Astrocyte (in vitro differentiated cells and primary cell): ENCODE measurements at regions not wholly inside any gene's neighbourhood (a gene's known extent, or its start where the extent isn't known, plus 50 kb on each side); places are given as distances from the start of the nearest gene placed in this dataset.

Experiments
- DNase-seq: peaks from one replicate; pipeline ENCODE4 v3.0.0-alpha.2; 2010; ENCODE audit warnings: low read depth
- FAIRE-seq: peaks from 2 replicates; lab custom pipeline; 2011; peaks lifted over from hg19 to GRCh38; lab: Jason Lieb, UNC
- H2AFZ ChIP-seq: 2 replicates; pipeline ENCODE4 v1.6.0; 2012; ENCODE audit warnings: low read depth, low read length, inconsistent platforms
- H3K27ac ChIP-seq: 2 replicates; pipeline ENCODE4 v1.5.1; 2011; ENCODE audit warnings: low read depth, low read length, inconsistent platforms
- H3K27me3 ChIP-seq: 2 replicates; pipeline ENCODE4 v1.6.0; 2011; ENCODE audit warnings: low read length, inconsistent platforms; ENCODE audit not compliant: insufficient read depth
- H3K36me3 ChIP-seq: 2 replicates; pipeline ENCODE4 v1.5.1; 2011; ENCODE audit warnings: low read length, inconsistent platforms; ENCODE audit not compliant: insufficient read depth
- H3K4me1 ChIP-seq: 2 replicates; pipeline ENCODE4 v1.5.1; 2011; ENCODE audit warnings: low read length, inconsistent platforms; ENCODE audit not compliant: insufficient read depth
- H3K4me2 ChIP-seq: 2 replicates; pipeline ENCODE4 v1.6.0; 2012; ENCODE audit warnings: low read length, inconsistent platforms
- H3K4me3 ChIP-seq: 2 replicates; pipeline ENCODE4 v1.5.1; 2011; ENCODE audit warnings: low read depth, mild to moderate bottlenecking, low read length, inconsistent platforms; ENCODE audit not compliant: insufficient read depth
- H3K79me2 ChIP-seq: 2 replicates; pipeline ENCODE4 v1.6.0; 2012; ENCODE audit warnings: mild to moderate bottlenecking, low read length, inconsistent platforms; ENCODE audit not compliant: insufficient read depth
- H3K9ac ChIP-seq: 2 replicates; pipeline ENCODE4 v1.6.0; 2012; ENCODE audit warnings: mild to moderate bottlenecking, low read length, inconsistent platforms
- H3K9me3 ChIP-seq: 2 replicates; pipeline ENCODE4 v1.5.1; 2012; ENCODE audit warnings: low read depth, mild to moderate bottlenecking, low read length, inconsistent platforms; ENCODE audit not compliant: insufficient read depth
- H4K20me1 ChIP-seq: 2 replicates; pipeline ENCODE4 v1.6.0; 2012; ENCODE audit warnings: low read length, inconsistent platforms; ENCODE audit not compliant: insufficient read depth
- H3K27ac Mint-ChIP-seq: one replicate; pipeline ENCODE4 v1.8.0; 2021; ENCODE audit warnings: mild to moderate bottlenecking, mixed read lengths; ENCODE audit not compliant: unreplicated experiment
- H3K27me3 Mint-ChIP-seq: one replicate; pipeline ENCODE4 v1.8.0; 2021; ENCODE audit warnings: low read depth, mixed read lengths; ENCODE audit not compliant: unreplicated experiment
- H3K36me3 Mint-ChIP-seq: one replicate; pipeline ENCODE4 v1.8.0; 2021; ENCODE audit warnings: low read depth, mixed read lengths; ENCODE audit not compliant: unreplicated experiment
- H3K4me1 Mint-ChIP-seq: one replicate; pipeline ENCODE4 v1.8.0; 2021; ENCODE audit warnings: low read depth, mixed read lengths; ENCODE audit not compliant: unreplicated experiment
- H3K4me3 Mint-ChIP-seq: one replicate; pipeline ENCODE4 v1.8.0; 2021; ENCODE audit warnings: mild to moderate bottlenecking, moderate library complexity, mixed read lengths; ENCODE audit not compliant: unreplicated experiment
- H3K9me3 Mint-ChIP-seq: one replicate; pipeline ENCODE4 v1.8.0; 2021; ENCODE audit warnings: mild to moderate bottlenecking, mixed read lengths; ENCODE audit not compliant: unreplicated experiment
- EZH2 ChIP-seq: IDR thresholded peaks from 2 replicates; pipeline ENCODE4 v1.6.1; 2012; ENCODE audit warnings: mild to moderate bottlenecking, low read length, inconsistent platforms; ENCODE audit not compliant: insufficient read depth
- TF ChIP-seq, protein P1 (sequence below): IDR thresholded peaks from 2 replicates; pipeline ENCODE4 v1.5.1; 2011; ENCODE audit warnings: low read depth, mild to moderate bottlenecking, inconsistent platforms, low read length, moderate library complexity; ENCODE audit not compliant: insufficient read depth

DNA sequence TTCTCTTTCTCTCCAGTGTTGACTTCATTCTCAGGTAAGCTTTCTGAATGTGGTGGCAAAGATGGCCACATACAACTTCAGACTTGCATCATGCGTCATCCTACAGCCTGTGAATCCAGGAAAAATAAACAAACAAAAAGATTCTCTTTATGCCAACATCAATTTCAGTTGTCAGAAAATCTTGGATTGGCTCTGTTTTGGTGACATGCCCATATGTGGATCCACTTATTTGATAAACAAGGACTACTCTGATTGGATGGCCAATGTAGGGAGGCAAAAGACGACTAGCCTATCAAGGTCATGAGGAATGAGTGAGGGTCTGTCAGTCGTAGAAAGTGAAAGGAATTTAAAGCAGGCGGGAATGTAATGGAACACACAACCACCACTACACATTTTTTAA, 866.6 kb downstream of the USP25 start:
- Mint-ChIP-seq H3K27ac (no peak overlapping the region), H3K9me3 (no peaks in the 10 kb centered on the region), H3K4me3 (no peak overlapping the region), H3K4me1 (peaks cover 3% of the 10 kb centered on the region), H3K27me3 (no peaks in the 10 kb centered on the region), H3K36me3 (no peaks in the 10 kb centered on the region)
- Histone ChIP-seq H3K9ac (no peak overlapping the region), H3K79me2 (no peaks in the 10 kb centered on the region), H3K27me3 (no peaks in the 10 kb centered on the region), H3K27ac (no peak overlapping the region), H3K9me3 (no peaks in the 10 kb centered on the region), H3K4me2 (no peak overlapping the region), H3K4me3 (no peak overlapping the region), H2AFZ (no peak overlapping the region), H3K4me1 (no peaks in the 10 kb centered on the region), H4K20me1 (no peaks in the 10 kb centered on the region), H3K36me3 (no peaks in the 10 kb centered on the region)
- DNase-seq (no peak), FAIRE-seq (no peak)
- no peak for TF ChIP-seq EZH2

- Histone ChIP-seq H3K9ac (no peak overlapping the region), H3K9me3 (no peaks in the 10 kb centered on the region), H3K36me3 (no peaks in the 10 kb centered on the region), H3K79me2 (no peaks in the 10 kb centered on the region), H3K4me2 (no peak overlapping the region), H4K20me1 (no peaks in the 10 kb centered on the region), H3K4me3 (no peak overlapping the region), H3K27ac (no peak overlapping the region), H3K4me1 (no peaks in the 10 kb centered on the region), H2AFZ (no peak overlapping the region), H3K27me3 (no peaks in the 10 kb centered on the region)
- Mint-ChIP-seq H3K36me3 (no peaks in the 10 kb centered on the region), H3K27me3 (no peaks in the 10 kb centered on the region), H3K4me1 (no peaks in the 10 kb centered on the region), H3K9me3 (no peaks in the 10 kb centered on the region), H3K4me3 (no peak overlapping the region), H3K27ac (no peak overlapping the region)
- FAIRE-seq (no peak), DNase-seq (no peak)
- no peak for TF ChIP-seq EZH2
- TF ChIP-seq, protein P1, sequence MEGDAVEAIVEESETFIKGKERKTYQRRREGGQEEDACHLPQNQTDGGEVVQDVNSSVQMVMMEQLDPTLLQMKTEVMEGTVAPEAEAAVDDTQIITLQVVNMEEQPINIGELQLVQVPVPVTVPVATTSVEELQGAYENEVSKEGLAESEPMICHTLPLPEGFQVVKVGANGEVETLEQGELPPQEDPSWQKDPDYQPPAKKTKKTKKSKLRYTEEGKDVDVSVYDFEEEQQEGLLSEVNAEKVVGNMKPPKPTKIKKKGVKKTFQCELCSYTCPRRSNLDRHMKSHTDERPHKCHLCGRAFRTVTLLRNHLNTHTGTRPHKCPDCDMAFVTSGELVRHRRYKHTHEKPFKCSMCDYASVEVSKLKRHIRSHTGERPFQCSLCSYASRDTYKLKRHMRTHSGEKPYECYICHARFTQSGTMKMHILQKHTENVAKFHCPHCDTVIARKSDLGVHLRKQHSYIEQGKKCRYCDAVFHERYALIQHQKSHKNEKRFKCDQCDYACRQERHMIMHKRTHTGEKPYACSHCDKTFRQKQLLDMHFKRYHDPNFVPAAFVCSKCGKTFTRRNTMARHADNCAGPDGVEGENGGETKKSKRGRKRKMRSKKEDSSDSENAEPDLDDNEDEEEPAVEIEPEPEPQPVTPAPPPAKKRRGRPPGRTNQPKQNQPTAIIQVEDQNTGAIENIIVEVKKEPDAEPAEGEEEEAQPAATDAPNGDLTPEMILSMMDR, result no peak
Measured at GRCh38 chr21:16597753-16598152, 868.0 kb downstream of the USP25 start.

DNA sequence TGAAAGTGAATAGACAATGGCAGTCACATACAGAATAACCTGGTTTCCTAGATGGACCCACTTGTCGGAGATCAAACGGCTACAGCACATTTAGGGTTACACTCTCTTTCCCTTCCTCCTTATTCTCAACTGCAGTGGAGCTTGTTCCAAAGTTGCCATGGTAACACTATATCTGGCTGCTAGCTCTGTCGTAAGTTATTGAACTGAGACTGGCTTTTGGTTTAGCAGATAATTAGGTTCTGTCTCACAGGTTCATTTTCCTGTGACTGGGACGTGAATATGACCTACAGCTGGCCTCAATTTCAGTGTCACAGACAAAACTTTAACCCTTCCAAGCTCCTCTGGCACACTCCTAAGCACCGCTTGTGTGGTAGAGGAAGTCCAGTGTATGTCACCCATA, 875.8 kb downstream of the USP25 start:
- no peaks in the 10 kb centered on the region for H3K36me3 ChIP-seq
- no peaks in the 10 kb centered on the region for H3K79me2 ChIP-seq
- H3K9me3 ChIP-seq, result no peaks in the 10 kb centered on the region
- DNase-seq (peak; percentile 36), FAIRE-seq (no peak)
- H3K36me3 Mint-ChIP-seq, result no peaks in the 10 kb centered on the region
- H4K20me1 ChIP-seq, result no peaks in the 10 kb centered on the region
- no peak overlapping the region for H3K27ac ChIP-seq
- no peak overlapping the region for H3K4me3 Mint-ChIP-seq
- no peaks in the 10 kb centered on the region for H3K4me1 ChIP-seq
- H3K27me3 ChIP-seq, result no peaks in the 10 kb centered on the region
- no peak overlapping the region for H3K4me3 ChIP-seq
- H3K9ac ChIP-seq, result no peak overlapping the region
- H3K4me1 Mint-ChIP-seq, result no peaks in the 10 kb centered on the region
- H2AFZ ChIP-seq, result no peak overlapping the region
- no peaks in the 10 kb centered on the region for H3K9me3 Mint-ChIP-seq
- H3K27ac Mint-ChIP-seq, result no peak overlapping the region
- H3K27me3 Mint-ChIP-seq, result no peaks in the 10 kb centered on the region
- TF ChIP-seq, protein P1, result no peak
- no peak for TF ChIP-seq EZH2
- H3K4me2 ChIP-seq, result no peak overlapping the region
